ENCODE measurements at regions not wholly inside any gene's neighbourhood (a gene's known extent, or its start where the extent isn't known, plus 50 kb on each side); places are given as distances from the start of the nearest gene placed in this dataset.

GRCh38 chr14:80403036-80403435, 191.7 kb upstream of the DIO2 start:
- no peak overlapping the region for H3K4me3 ChIP-seq (replicated peaks in 1 of 2; ENCODE audit: low read depth in 2 of 2, low read length in 2 of 2)
- DNase-seq (ENCODE audit: low read depth in 2 of 2) = no peak
- TF ChIP-seq CTCF (IDR thresholded peaks at IDR 0.05; ENCODE audit: low read depth, low read length) = no peak

GRCh38 chr14:80395031-80395430, 183.7 kb upstream of the DIO2 start:
- no peak for DNase-seq (ENCODE audit: low read depth in 2 of 2)
- H3K4me3 ChIP-seq (replicated peaks in 1 of 2; ENCODE audit: low read depth in 2 of 2, low read length in 2 of 2) = no peak overlapping the region
- no peak for TF ChIP-seq CTCF (IDR thresholded peaks at IDR 0.05; ENCODE audit: low read depth, low read length)

GRCh38 chr14:80393766-80394165, 182.5 kb upstream of the DIO2 start:
- no peak for TF ChIP-seq CTCF (IDR thresholded peaks at IDR 0.05; ENCODE audit: low read depth, low read length)
- H3K4me3 ChIP-seq (replicated peaks in 1 of 2; ENCODE audit: low read depth in 2 of 2, low read length in 2 of 2) = no peak overlapping the region
- DNase-seq (ENCODE audit: low read depth in 2 of 2) = no peak

GRCh38 chr14:80390906-80391305, 179.6 kb upstream of the DIO2 start:
- no peak for TF ChIP-seq CTCF (IDR thresholded peaks at IDR 0.05; ENCODE audit: low read depth, low read length)
- no peak overlapping the region for H3K4me3 ChIP-seq (replicated peaks in 1 of 2; ENCODE audit: low read depth in 2 of 2, low read length in 2 of 2)
- DNase-seq (ENCODE audit: low read depth in 2 of 2) = peak; percentile 51 to 91

GRCh38 chr14:80388980-80389711, 177.8 kb upstream of the DIO2 start:
- DNase-seq (ENCODE audit: low read depth in 2 of 2) = peak; percentile 75 to 93
- no peak overlapping the region for H3K4me3 ChIP-seq (replicated peaks in 1 of 2; ENCODE audit: low read depth in 2 of 2, low read length in 2 of 2)
- TF ChIP-seq CTCF (IDR thresholded peaks at IDR 0.05; ENCODE audit: low read depth, low read length) = no peak

GRCh38 chr14:80387563-80387981, 176.3 kb upstream of the DIO2 start:
- H3K4me3 ChIP-seq (replicated peaks in 1 of 2; ENCODE audit: low read depth in 2 of 2, low read length in 2 of 2) = no peak overlapping the region

More at GRCh38 chr14:80387563-80387981, 176.3 kb upstream of the DIO2 start:
- no peak for TF ChIP-seq CTCF (IDR thresholded peaks at IDR 0.05; ENCODE audit: low read depth, low read length)
- DNase-seq (ENCODE audit: low read depth in 2 of 2) = no peak

Measured in cardiac fibroblast (primary cell).